Sigmoid colon (tissue), 4 donors: ENCODE measurements at regions not wholly inside any gene's neighbourhood (a gene's known extent, or its start where the extent isn't known, plus 50 kb on each side); places are given as distances from the start of the nearest gene placed in this dataset.

Experiments
- EP300 ChIP-seq, 4 donors: sonication (generic); formaldehyde crosslinking; IDR thresholded peaks; one replicate each; pipeline ENCODE4 v1.6.1; 2017; ENCODE audit warnings: antibody characterized with exemption in 4 of 4
- POLR2A ChIP-seq, 2 donors: fragments of 450-650 bp; IDR thresholded peaks; one replicate each; pipeline ENCODE4 v1.6.1; 2016; ENCODE audit warnings: antibody characterized with exemption in 2 of 2, mild to moderate bottlenecking in 2 of 2, moderate library complexity in 2 of 2
- POLR2AphosphoS5 ChIP-seq, 4 donors: sonication (generic); formaldehyde crosslinking; IDR thresholded peaks; one replicate each; pipeline ENCODE4 v1.6.1; 2017; ENCODE audit warnings: antibody characterized with exemption in 4 of 4
- TF ChIP-seq, protein P1 (sequence below), 4 experiments: fragments of 450-650 bp in 3 of 4; fragments of 200-600 bp in 1 of 4; IDR thresholded peaks; one replicate each; pipeline ENCODE4 v1.5.1; 2016 to 2019; ENCODE audit warnings: antibody characterized with exemption in 4 of 4, mild to moderate bottlenecking in 3 of 4, moderate library complexity in 2 of 4

DNA sequence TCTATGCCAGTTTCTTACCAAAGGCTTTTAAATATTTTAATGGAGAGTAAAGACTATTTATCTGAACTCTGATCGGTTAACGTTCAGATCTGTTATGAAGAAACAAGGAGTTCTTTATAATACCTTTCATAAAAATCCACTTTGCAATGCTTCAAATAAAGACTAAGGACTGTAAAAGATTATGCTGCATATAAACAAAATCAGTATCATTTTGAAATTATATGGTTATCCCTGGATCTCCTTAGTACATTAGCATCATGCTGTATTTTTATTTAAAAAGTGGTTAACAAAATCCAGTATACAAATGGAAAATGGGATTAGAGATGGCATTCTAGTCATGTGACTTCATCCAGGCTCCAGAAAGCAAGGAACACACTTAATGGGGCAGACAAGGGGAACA is 386.8 kb downstream of the LMO4 start:
- TF ChIP-seq POLR2AphosphoS5 (IDR thresholded peaks at IDR 0.05), result no peak
- TF ChIP-seq, protein P1, sequence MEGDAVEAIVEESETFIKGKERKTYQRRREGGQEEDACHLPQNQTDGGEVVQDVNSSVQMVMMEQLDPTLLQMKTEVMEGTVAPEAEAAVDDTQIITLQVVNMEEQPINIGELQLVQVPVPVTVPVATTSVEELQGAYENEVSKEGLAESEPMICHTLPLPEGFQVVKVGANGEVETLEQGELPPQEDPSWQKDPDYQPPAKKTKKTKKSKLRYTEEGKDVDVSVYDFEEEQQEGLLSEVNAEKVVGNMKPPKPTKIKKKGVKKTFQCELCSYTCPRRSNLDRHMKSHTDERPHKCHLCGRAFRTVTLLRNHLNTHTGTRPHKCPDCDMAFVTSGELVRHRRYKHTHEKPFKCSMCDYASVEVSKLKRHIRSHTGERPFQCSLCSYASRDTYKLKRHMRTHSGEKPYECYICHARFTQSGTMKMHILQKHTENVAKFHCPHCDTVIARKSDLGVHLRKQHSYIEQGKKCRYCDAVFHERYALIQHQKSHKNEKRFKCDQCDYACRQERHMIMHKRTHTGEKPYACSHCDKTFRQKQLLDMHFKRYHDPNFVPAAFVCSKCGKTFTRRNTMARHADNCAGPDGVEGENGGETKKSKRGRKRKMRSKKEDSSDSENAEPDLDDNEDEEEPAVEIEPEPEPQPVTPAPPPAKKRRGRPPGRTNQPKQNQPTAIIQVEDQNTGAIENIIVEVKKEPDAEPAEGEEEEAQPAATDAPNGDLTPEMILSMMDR (IDR thresholded peaks at IDR 0.05), result no peak
- no peak for TF ChIP-seq EP300 (IDR thresholded peaks at IDR 0.05)
- TF ChIP-seq POLR2A (IDR thresholded peaks at IDR 0.05), result no peak
